GM18870 (cell line): ENCODE measurements at regions not wholly inside any gene's neighbourhood (a gene's known extent, or its start where the extent isn't known, plus 50 kb on each side); places are given as distances from the start of the nearest gene placed in this dataset.

Source experiments
- ATAC-seq: cut with Tn5 transposase; IDR thresholded peaks from one replicate; pipeline ENCODE4 v1.9.1; 2021; ENCODE audit warnings: moderate library complexity; ENCODE audit not compliant: unreplicated experiment

- no peak for ATAC-seq
These were observed 139.2 kb upstream of the EOMES start for GRCh38 chr3:27861046-27862036.

- no peak for ATAC-seq
These were observed 143.6 kb upstream of the EOMES start for GRCh38 chr3:27865731-27866130.

- ATAC-seq: no peak
These were observed 147.0 kb upstream of the EOMES start for GRCh38 chr3:27869152-27869551.

- no peak for ATAC-seq
These were observed 155.2 kb upstream of the EOMES start for GRCh38 chr3:27877061-27878013.

GRCh38 chr3:27878014-27878383, 155.9 kb upstream of the EOMES start:
- ATAC-seq: no peak

- no peak for ATAC-seq
These were observed 159.1 kb upstream of the EOMES start for GRCh38 chr3:27880969-27881892.

- no peak for ATAC-seq
These were observed 161.1 kb upstream of the EOMES start for GRCh38 chr3:27883266-27883665.

GRCh38 chr3:27885641-27886040, 163.5 kb upstream of the EOMES start:
- no peak for ATAC-seq

- ATAC-seq: no peak
These were observed 166.4 kb upstream of the EOMES start for GRCh38 chr3:27888562-27888961.

GRCh38 chr3:27889745-27890144, 167.6 kb upstream of the EOMES start:
- ATAC-seq: no peak

- no peak for ATAC-seq
These were observed 178.2 kb upstream of the EOMES start for GRCh38 chr3:27900316-27900715.

GRCh38 chr3:27903446-27903845, 181.3 kb upstream of the EOMES start:
- no peak for ATAC-seq

GRCh38 chr3:27905625-27906024, 183.5 kb upstream of the EOMES start:
- ATAC-seq: no peak

- ATAC-seq: no peak
These were observed 185.0 kb upstream of the EOMES start for GRCh38 chr3:27907148-27907547.

- ATAC-seq: no peak
These were observed 185.8 kb upstream of the EOMES start for GRCh38 chr3:27907929-27908328.

GRCh38 chr3:27910456-27910855, 188.3 kb upstream of the EOMES start:
- ATAC-seq: no peak

- no peak for ATAC-seq
These were observed 192.1 kb upstream of the EOMES start for GRCh38 chr3:27914199-27914598.

GRCh38 chr3:27923349-27924068, 201.4 kb upstream of the EOMES start:
- ATAC-seq: no peak

GRCh38 chr3:27927882-27928281, 205.8 kb upstream of the EOMES start:
- no peak for ATAC-seq

GRCh38 chr3:27930052-27930602, 208.0 kb upstream of the EOMES start:
- ATAC-seq: no peak
